ENCODE measurements at regions not wholly inside any gene's neighbourhood (a gene's known extent, or its start where the extent isn't known, plus 50 kb on each side); places are given as distances from the start of the nearest gene placed in this dataset.

GRCh38 chr2:173502296-173502695 is 147.6 kb downstream of the CDCA7 start:
- Mint-ChIP-seq H3K9me3 (peaks cover 43% of the 10 kb centered on the region), H3K36me3 (peaks cover 27% of the 10 kb centered on the region), H3K27me3 (ENCODE audit: low read depth) (no peaks in the 10 kb centered on the region), H3K27ac (no peak overlapping the region), H3K4me3 (no peak overlapping the region), H3K4me1 (peaks cover 10% of the 10 kb centered on the region)
- ChIA-PET CTCF (no interaction called here), POLR2A (no interaction called here)
- DNase-seq (ENCODE audit: low spot score): no peak
- TF ChIP-seq E2F1 (CRISPR knock-in tag; IDR thresholded peaks at IDR 0.05) (no peak), STAT6 (CRISPR knock-in tag; conservative IDR thresholded peaks at IDR 0.05; ENCODE audit: low read depth) (no peak), ZBTB21 (CRISPR knock-in tag; IDR thresholded peaks at IDR 0.05; ENCODE audit: borderline replicate concordance) (no peak), HMGA2 (CRISPR knock-in tag; IDR thresholded peaks at IDR 0.05) (no peak), FOXP1 (CRISPR knock-in tag; IDR thresholded peaks at IDR 0.05; ENCODE audit: borderline replicate concordance) (no peak), TP53 (CRISPR knock-in tag; IDR thresholded peaks at IDR 0.05) (no peak), TEAD4 (CRISPR knock-in tag; IDR thresholded peaks at IDR 0.05) (no peak)
- ATAC-seq: no peak

- ATAC-seq: no peak
- ChIA-PET CTCF (no interaction called here), POLR2A (no interaction called here)
- Mint-ChIP-seq H3K4me1 (no peaks in the 10 kb centered on the region), H3K4me3 (no peak overlapping the region), H3K36me3 (peaks cover 6% of the 10 kb centered on the region), H3K27me3 (ENCODE audit: low read depth) (no peaks in the 10 kb centered on the region; the same call in 1 of the 2 replicates), H3K27ac (no peak overlapping the region), H3K9me3 (peaks cover 11% of the 10 kb centered on the region)
- TF ChIP-seq RELA (CRISPR knock-in tag; IDR thresholded peaks at IDR 0.05; ENCODE audit: borderline replicate concordance): no peak
- no peak for TF ChIP-seq ZNF219 (CRISPR knock-in tag; IDR thresholded peaks at IDR 0.05; ENCODE audit: borderline replicate concordance)
- no peak for TF ChIP-seq HMGXB4 (CRISPR knock-in tag; IDR thresholded peaks at IDR 0.05)
- TF ChIP-seq, protein P1, sequence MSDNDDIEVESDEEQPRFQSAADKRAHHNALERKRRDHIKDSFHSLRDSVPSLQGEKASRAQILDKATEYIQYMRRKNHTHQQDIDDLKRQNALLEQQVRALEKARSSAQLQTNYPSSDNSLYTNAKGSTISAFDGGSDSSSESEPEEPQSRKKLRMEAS (CRISPR knock-in tag; IDR thresholded peaks at IDR 0.05): no peak
- TF ChIP-seq E2F4 (CRISPR knock-in tag; IDR thresholded peaks at IDR 0.05; ENCODE audit: borderline replicate concordance, low read depth): no peak
- TF ChIP-seq IRF1 (CRISPR knock-in tag; IDR thresholded peaks at IDR 0.05): no peak
- no peak for TF ChIP-seq GRHL2 (CRISPR knock-in tag; IDR thresholded peaks at IDR 0.05; ENCODE audit: insufficient replicate concordance, severe bottlenecking)
- TF ChIP-seq, protein P2, sequence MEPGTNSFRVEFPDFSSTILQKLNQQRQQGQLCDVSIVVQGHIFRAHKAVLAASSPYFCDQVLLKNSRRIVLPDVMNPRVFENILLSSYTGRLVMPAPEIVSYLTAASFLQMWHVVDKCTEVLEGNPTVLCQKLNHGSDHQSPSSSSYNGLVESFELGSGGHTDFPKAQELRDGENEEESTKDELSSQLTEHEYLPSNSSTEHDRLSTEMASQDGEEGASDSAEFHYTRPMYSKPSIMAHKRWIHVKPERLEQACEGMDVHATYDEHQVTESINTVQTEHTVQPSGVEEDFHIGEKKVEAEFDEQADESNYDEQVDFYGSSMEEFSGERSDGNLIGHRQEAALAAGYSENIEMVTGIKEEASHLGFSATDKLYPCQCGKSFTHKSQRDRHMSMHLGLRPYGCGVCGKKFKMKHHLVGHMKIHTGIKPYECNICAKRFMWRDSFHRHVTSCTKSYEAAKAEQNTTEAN (CRISPR knock-in tag; IDR thresholded peaks at IDR 0.05): no peak
- TF ChIP-seq NFYB (CRISPR knock-in tag; conservative IDR thresholded peaks at IDR 0.05; ENCODE audit: low read depth): no peak
- TF ChIP-seq, protein P3, sequence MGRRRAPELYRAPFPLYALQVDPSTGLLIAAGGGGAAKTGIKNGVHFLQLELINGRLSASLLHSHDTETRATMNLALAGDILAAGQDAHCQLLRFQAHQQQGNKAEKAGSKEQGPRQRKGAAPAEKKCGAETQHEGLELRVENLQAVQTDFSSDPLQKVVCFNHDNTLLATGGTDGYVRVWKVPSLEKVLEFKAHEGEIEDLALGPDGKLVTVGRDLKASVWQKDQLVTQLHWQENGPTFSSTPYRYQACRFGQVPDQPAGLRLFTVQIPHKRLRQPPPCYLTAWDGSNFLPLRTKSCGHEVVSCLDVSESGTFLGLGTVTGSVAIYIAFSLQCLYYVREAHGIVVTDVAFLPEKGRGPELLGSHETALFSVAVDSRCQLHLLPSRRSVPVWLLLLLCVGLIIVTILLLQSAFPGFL (CRISPR knock-in tag; IDR thresholded peaks at IDR 0.05; ENCODE audit: borderline replicate concordance): no peak
- TF ChIP-seq KAT7 (CRISPR knock-in tag; IDR thresholded peaks at IDR 0.05; ENCODE audit: borderline replicate concordance): no peak
- no peak for TF ChIP-seq ZNF416 (CRISPR knock-in tag; IDR thresholded peaks at IDR 0.05)
- TF ChIP-seq, protein P4, sequence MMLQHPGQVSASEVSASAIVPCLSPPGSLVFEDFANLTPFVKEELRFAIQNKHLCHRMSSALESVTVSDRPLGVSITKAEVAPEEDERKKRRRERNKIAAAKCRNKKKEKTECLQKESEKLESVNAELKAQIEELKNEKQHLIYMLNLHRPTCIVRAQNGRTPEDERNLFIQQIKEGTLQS (CRISPR knock-in tag; conservative IDR thresholded peaks at IDR 0.05): no peak
- TF ChIP-seq GABPB1 (CRISPR knock-in tag; IDR thresholded peaks at IDR 0.05): no peak
- DNase-seq (ENCODE audit: low spot score): no peak
Measured at GRCh38 chr2:173511357-173511756, 156.7 kb downstream of the CDCA7 start.

Data from WTC11 (cell line).